ENCODE measurements at regions not wholly inside any gene's neighbourhood (a gene's known extent, or its start where the extent isn't known, plus 50 kb on each side); places are given as distances from the start of the nearest gene placed in this dataset.

GRCh38 chr3:61414456-61414855, 146.9 kb upstream of the PTPRG start:
- TF ChIP-seq CTCF (IDR thresholded peaks at IDR 0.05) (no peak), POLR2A (IDR thresholded peaks at IDR 0.05) (no peak), POLR2AphosphoS5 (IDR thresholded peaks at IDR 0.05) (no peak)

Measured in stomach (tissue), 4 donors.